H9 (cell line): ENCODE measurements at regions not wholly inside any gene's neighbourhood (a gene's known extent, or its start where the extent isn't known, plus 50 kb on each side); places are given as distances from the start of the nearest gene placed in this dataset.

Experiments
- DNase-seq: peaks from one replicate; pipeline ENCODE4 v3.0.0-alpha.2; 2017
- H2AFZ ChIP-seq: one replicate; pipeline ENCODE4 v1.6.1; 2013; ENCODE audit warnings: mild to moderate bottlenecking, low read length, control low read depth, moderate library complexity
- H2AK5ac ChIP-seq: 2 replicates; pipeline ENCODE4 v1.6.1; 2013; ENCODE audit warnings: low read length, control low read depth, mixed read lengths; ENCODE audit not compliant: insufficient read length
- H2BK120ac ChIP-seq: one replicate; pipeline ENCODE4 v1.6.1; 2013; ENCODE audit warnings: low read depth, mild to moderate bottlenecking, low read length, control low read depth, inconsistent platforms; ENCODE audit not compliant: poor library complexity, severe bottlenecking
- H2BK12ac ChIP-seq: 2 replicates; pipeline ENCODE4 v1.6.1; 2013; ENCODE audit warnings: low read length, control low read depth, mixed read lengths, low read depth; ENCODE audit not compliant: insufficient read length
- H2BK15ac ChIP-seq: 2 replicates; pipeline ENCODE4 v1.6.1; 2013; ENCODE audit warnings: low read depth, low read length, control low read depth
- H2BK20ac ChIP-seq: one replicate; pipeline ENCODE4 v1.6.1; 2013; ENCODE audit warnings: low read depth, mild to moderate bottlenecking, low read length, control low read depth, inconsistent platforms; ENCODE audit not compliant: poor library complexity, severe bottlenecking
- H2BK5ac ChIP-seq: 2 replicates; pipeline ENCODE4 v1.6.1; 2013; ENCODE audit warnings: low read length, control low read depth, mixed read lengths; ENCODE audit not compliant: insufficient read length
- H3K14ac ChIP-seq: 2 replicates; pipeline ENCODE4 v1.6.1; 2013; ENCODE audit warnings: low read length, control low read depth; ENCODE audit not compliant: insufficient read depth
- H3K18ac ChIP-seq: 2 replicates; pipeline ENCODE4 v1.6.1; 2013; ENCODE audit warnings: low read depth, mild to moderate bottlenecking, mixed read lengths, low read length, control low read depth; ENCODE audit not compliant: insufficient read length
- H3K23ac ChIP-seq: 2 replicates; pipeline ENCODE4 v1.6.1; 2013; ENCODE audit warnings: low read length, control low read depth, mixed read lengths, low read depth; ENCODE audit not compliant: insufficient read length
- H3K23me2 ChIP-seq: 2 replicates; pipeline ENCODE4 v1.6.1; 2013; ENCODE audit warnings: low read depth, mild to moderate bottlenecking, mixed read lengths, low read length, control low read depth; ENCODE audit not compliant: insufficient read length, poor library complexity, severe bottlenecking
- H3K27ac ChIP-seq: 2 replicates; pipeline ENCODE4 v1.5.1; 2013; ENCODE audit warnings: low read length, control low read depth, mixed read lengths, low read depth; ENCODE audit not compliant: insufficient read length
- H3K27me3 ChIP-seq: 2 replicates; pipeline ENCODE4 v1.6.1; 2013; ENCODE audit warnings: low read length, control low read depth, inconsistent platforms; ENCODE audit not compliant: insufficient read depth
- H3K4ac ChIP-seq: 2 replicates; pipeline ENCODE4 v1.6.1; 2013; ENCODE audit warnings: low read depth, mild to moderate bottlenecking, control low read depth, inconsistent platforms, low read length, moderate library complexity
- H3K4me1 ChIP-seq: 2 replicates; pipeline ENCODE4 v1.6.1; 2013; ENCODE audit warnings: low read length, control low read depth, inconsistent platforms; ENCODE audit not compliant: insufficient read depth
- H3K4me2 ChIP-seq: 2 replicates; pipeline ENCODE4 v1.6.1; 2013; ENCODE audit warnings: low read length, control low read depth, mixed read lengths; ENCODE audit not compliant: insufficient read length, insufficient read depth
- H3K56ac ChIP-seq: 2 replicates; pipeline ENCODE4 v1.6.1; 2013; ENCODE audit warnings: low read depth, mild to moderate bottlenecking, mixed read lengths, low read length, control low read depth; ENCODE audit not compliant: insufficient read length
- H3K79me1 ChIP-seq: 2 replicates; pipeline ENCODE4 v1.6.1; 2013; ENCODE audit warnings: low read depth, mild to moderate bottlenecking, moderate library complexity, low read length, control low read depth, inconsistent platforms; ENCODE audit not compliant: insufficient read depth, poor library complexity, severe bottlenecking
- H3K79me2 ChIP-seq: 2 replicates; pipeline ENCODE4 v1.6.1; 2013; ENCODE audit warnings: low read length, control low read depth, inconsistent platforms; ENCODE audit not compliant: insufficient read depth
- H3K9ac ChIP-seq: 2 replicates; pipeline ENCODE4 v1.6.1; 2013; ENCODE audit warnings: low read length, control low read depth, mixed read lengths; ENCODE audit not compliant: insufficient read length; ENCODE audit errors: extremely low read depth
- H3K9me3 ChIP-seq: one replicate; pipeline ENCODE4 v1.6.1; 2013; ENCODE audit warnings: low read depth, low read length, inconsistent platforms; ENCODE audit not compliant: control insufficient read depth
- H3T11ph ChIP-seq: one replicate; pipeline ENCODE4 v1.6.1; 2013; ENCODE audit warnings: mild to moderate bottlenecking, low read length, control low read depth, inconsistent platforms
- H4K20me1 ChIP-seq: one replicate; pipeline ENCODE4 v1.6.1; 2013; ENCODE audit not compliant: control insufficient read depth, insufficient read length, insufficient read depth
- H4K5ac ChIP-seq: 2 replicates; pipeline ENCODE4 v1.6.1; 2013; ENCODE audit warnings: low read depth, mild to moderate bottlenecking, mixed read lengths, low read length, control low read depth; ENCODE audit not compliant: insufficient read length
- H4K8ac ChIP-seq: replicated peaks from 2 replicates; pipeline ENCODE4 v1.6.1; 2013; ENCODE audit warnings: low read length, control low read depth, mixed read lengths, low read depth; ENCODE audit not compliant: insufficient read length
- H4K91ac ChIP-seq: 2 replicates; pipeline ENCODE4 v1.6.1; 2013; ENCODE audit warnings: low read depth, mild to moderate bottlenecking, moderate library complexity, mixed read lengths, low read length, control low read depth; ENCODE audit not compliant: insufficient read length
- H3K27ac Mint-ChIP-seq, 3 experiments: 2 replicates in 2 of 3; 3 replicates in 1 of 3; pipeline ENCODE4 v1.8.0; 2020 to 2021; ENCODE audit warnings: mixed read lengths in 3 of 3, mild to moderate bottlenecking in 1 of 3, moderate library complexity in 1 of 3
- H3K27me3 Mint-ChIP-seq: 2 replicates; pipeline ENCODE4 v1.8.0; 2021; ENCODE audit warnings: low read depth, mild to moderate bottlenecking, moderate library complexity, mixed read lengths
- H3K36me3 Mint-ChIP-seq, 3 experiments: 2 replicates in 2 of 3; 3 replicates in 1 of 3; pipeline ENCODE4 v1.8.0; 2020 to 2021; ENCODE audit warnings: low read depth in 3 of 3, mixed read lengths in 3 of 3; ENCODE audit not compliant: insufficient read depth in 1 of 3
- H3K4me1 Mint-ChIP-seq, 2 experiments: 2 replicates each; pipeline ENCODE4 v1.8.0; 2020; ENCODE audit warnings: mixed read lengths in 2 of 2
- H3K4me3 Mint-ChIP-seq, 2 experiments: 2 replicates in 1 of 2; 3 replicates in 1 of 2; pipeline ENCODE4 v1.8.0; 2020 to 2021; ENCODE audit warnings: mild to moderate bottlenecking in 2 of 2, mixed read lengths in 2 of 2, moderate library complexity in 1 of 2
- H3K9me3 Mint-ChIP-seq, 2 experiments: 2 replicates in 1 of 2; 3 replicates in 1 of 2; pipeline ENCODE4 v1.8.0; 2020; ENCODE audit warnings: mild to moderate bottlenecking in 2 of 2, mixed read lengths in 2 of 2, moderate library complexity in 1 of 2
- CTCF ChIP-seq: fragments of 200-600 bp; sonication (generic); conservative IDR thresholded peaks from 3 replicates; pipeline ENCODE4 v1.8.0; 2021; ENCODE audit warnings: antibody characterized with exemption, mild to moderate bottlenecking
- WGBS: extraction: QIAGEN DNeasy Blood & Tissue Kit; methylation state at CpG from one replicate; pipeline ENCODE4 v1.1.7; 2013; ENCODE audit warnings: missing lambda C conversion rate, low lambda C conversion rate, mixed read lengths; ENCODE audit not compliant: insufficient read length; ENCODE audit errors: extremely low coverage; 5-methylcytosine and 5-hydroxymethylcytosine counted together

- H3K9me3 Mint-ChIP-seq: no peaks in the 10 kb centered on the region
- Histone ChIP-seq H4K8ac (no peak overlapping the region), H3K56ac (no peak overlapping the region)
Measured at GRCh38 chr17:70017112-70017511, 57.9 kb upstream of the KCNJ16 start.

More at GRCh38 chr17:70017112-70017511, 57.9 kb upstream of the KCNJ16 start:
- H4K5ac ChIP-seq: no peak overlapping the region
- TF ChIP-seq CTCF: no peak
- no peak overlapping the region for H2BK12ac ChIP-seq
- H3K27ac ChIP-seq: no peak overlapping the region
- no peak overlapping the region for H4K91ac ChIP-seq
- H3K27me3 Mint-ChIP-seq: no peaks in the 10 kb centered on the region
- H2BK20ac ChIP-seq: no peak overlapping the region
- no peak overlapping the region for H3K18ac ChIP-seq
- peaks cover 0 to 5% of the 10 kb centered on the region in 2 experiments; a peak in 1 of 4 replicates for H3K4me1 Mint-ChIP-seq
- H3K4ac ChIP-seq: no peak overlapping the region
- H2BK15ac ChIP-seq: no peak overlapping the region
- no peak overlapping the region for H3T11ph ChIP-seq
- no peak overlapping the region for H3K4me2 ChIP-seq
- no peaks in the 10 kb centered on the region for H3K4me1 ChIP-seq
- H3K23ac ChIP-seq: no peak overlapping the region
- no peaks in the 10 kb centered on the region for H3K27me3 ChIP-seq
- no peaks in the 10 kb centered on the region for H4K20me1 ChIP-seq
- H3K14ac ChIP-seq: no peak overlapping the region
- no peak for DNase-seq
- H3K23me2 ChIP-seq: no peaks in the 10 kb centered on the region
- H3K27ac Mint-ChIP-seq: no peak overlapping the region
- H3K79me2 ChIP-seq: no peaks in the 10 kb centered on the region
- no peak overlapping the region for H3K4me3 Mint-ChIP-seq
- H3K36me3 Mint-ChIP-seq: no peaks in the 10 kb centered on the region
- no peak overlapping the region for H2AFZ ChIP-seq
- no peak overlapping the region for H3K9ac ChIP-seq
- no peak overlapping the region for H2AK5ac ChIP-seq
- H2BK120ac ChIP-seq: no peak overlapping the region
- WGBS: no CpG with 5 or more reads among the region's 1 CpG
- no peak overlapping the region for H2BK5ac ChIP-seq
- no peaks in the 10 kb centered on the region for H3K9me3 ChIP-seq
- H3K79me1 ChIP-seq: no peaks in the 10 kb centered on the region
